Activated T-cell treated with anti-CD3 and anti-CD28 coated beads, Interleukin-2, amount 50 U/mL, for 48 hours (primary cell): ENCODE measurements at regions not wholly inside any gene's neighbourhood (a gene's known extent, or its start where the extent isn't known, plus 50 kb on each side); places are given as distances from the start of the nearest gene placed in this dataset.
"Not testable (repeated sequence)": the region's sequence is repeated elsewhere in the genome, so short reads cannot be mapped to it uniquely, and the experiment has no call there.

ENCODE experiments used
- DNase-seq, 2 experiments: peaks; one replicate each; pipeline ENCODE4 v3.0.0-alpha.2; 2020

DNA sequence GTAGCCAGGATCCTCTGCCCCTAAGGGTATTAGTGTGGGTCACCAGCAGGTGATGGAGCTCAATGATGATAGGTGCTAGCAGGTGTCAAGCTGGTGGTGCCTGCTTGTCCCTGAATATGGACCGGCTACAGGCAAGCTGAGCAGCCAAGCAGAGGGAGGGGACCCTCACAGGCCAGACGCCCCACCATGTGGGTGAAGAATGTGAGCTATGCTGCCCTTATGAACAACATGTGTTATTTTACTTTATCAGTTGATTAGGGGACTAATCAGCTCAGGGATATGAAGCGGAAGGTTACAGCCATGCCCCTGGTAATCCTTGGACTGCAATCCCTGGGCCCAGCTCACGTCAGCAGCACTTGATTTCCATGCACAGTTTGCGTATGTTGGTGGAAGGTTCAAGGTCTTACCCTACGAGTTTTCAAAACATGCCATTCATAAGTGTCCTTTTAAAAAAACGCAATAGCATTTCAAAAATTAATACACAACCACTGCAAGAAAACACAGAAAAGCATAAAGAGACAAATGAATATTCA is 106.0 kb downstream of the CDC7 start:
- no peak for DNase-seq

DNA sequence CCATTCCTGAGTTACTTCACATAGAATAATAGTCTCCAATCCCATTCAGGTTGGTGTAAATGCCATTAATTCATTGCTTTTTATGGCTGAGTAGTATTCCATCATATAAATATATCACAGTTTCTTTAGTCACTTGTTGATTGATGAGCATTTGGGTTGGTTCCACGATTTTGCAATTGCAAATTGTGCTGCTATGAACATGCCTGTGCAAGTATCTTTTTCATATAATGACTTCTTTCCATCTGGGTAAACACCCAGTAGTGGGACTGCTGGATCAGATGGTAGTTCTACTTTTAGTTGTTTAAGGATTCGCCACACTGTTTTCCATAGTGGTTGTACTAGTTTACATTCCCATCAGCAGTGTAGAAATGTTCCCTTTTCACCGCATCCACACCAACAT is 107.0 kb downstream of the CDC7 start:
- not testable (repeated sequence) for DNase-seq

DNA sequence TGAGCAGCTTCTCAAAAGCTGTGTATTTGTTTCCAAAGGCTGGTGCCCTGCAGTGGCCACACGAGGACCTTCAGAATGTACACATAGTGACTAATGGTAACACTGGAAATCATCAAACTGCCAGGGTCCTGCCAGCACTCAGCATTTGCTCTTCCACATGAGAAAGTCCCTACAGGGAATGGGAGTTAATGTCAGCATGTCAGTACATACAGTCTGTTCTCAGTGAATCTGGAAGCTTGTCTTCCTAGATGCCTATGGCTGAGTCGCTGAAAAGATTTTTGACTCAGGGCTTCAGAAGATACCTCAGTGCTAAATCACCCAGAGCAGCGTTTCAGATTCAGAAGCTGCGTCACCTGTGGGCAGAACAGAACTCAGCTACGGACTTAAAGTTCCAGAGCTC is 108.2 kb downstream of the CDC7 start:
- DNase-seq, result no peak

DNA sequence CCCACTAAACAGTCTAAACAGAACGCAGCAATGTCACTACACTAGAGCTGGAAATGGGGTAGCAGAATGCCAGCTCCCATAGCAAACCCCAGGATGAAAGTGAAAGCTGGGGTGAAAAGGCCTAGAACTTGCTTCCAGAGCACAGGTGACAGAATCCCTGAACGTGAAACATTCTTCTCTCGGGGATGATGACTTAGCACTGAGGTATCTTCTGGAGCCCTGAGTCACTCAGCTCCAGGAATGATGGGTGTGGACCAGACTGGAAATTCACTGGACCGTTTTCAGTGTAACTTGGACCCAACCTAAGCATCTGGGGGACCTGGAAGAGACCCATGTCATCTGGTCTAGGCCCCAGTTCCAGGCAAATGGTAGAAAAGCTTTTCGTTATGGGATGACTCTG is 108.9 kb downstream of the CDC7 start:
- no peak for DNase-seq

DNA sequence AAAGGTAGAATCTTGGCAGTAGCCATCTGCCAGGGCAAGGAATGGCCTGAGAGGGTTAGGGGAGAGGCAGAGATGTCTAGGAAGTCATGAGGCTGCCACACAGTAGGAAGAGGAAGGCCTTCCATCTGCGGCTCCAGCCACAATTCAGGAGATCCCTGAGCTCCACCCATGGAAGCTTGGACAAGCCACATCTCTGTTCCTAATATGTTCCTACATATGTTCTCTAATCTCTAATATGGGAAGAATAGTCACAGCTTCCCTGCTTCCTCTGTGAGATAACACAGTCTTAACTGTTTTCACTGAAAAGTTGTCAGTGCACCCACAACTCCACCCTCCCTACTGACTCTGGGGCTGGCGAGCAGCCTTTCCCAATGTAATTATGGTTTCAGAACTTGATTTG is 109.5 kb downstream of the CDC7 start:
- no peak for DNase-seq

DNA sequence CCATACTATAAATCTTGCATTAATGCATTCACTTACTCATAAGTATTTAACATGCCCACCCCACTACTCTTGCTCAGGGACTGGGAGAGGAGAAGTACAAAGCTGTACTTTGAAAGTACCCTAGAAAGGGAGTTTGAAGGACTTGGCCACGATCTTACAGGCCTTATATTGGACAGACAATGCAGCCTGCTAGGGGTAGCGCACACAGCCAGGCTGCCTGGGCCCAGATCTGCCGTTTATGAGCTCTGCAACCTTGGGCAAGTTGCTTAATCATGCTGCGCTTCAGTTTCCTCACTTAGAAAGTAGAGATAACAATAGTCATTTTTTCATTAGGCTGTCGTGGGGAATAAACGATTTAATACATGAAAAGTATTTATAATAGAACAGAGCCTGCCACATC is 110.1 kb downstream of the CDC7 start:
- DNase-seq, result no peak

DNA sequence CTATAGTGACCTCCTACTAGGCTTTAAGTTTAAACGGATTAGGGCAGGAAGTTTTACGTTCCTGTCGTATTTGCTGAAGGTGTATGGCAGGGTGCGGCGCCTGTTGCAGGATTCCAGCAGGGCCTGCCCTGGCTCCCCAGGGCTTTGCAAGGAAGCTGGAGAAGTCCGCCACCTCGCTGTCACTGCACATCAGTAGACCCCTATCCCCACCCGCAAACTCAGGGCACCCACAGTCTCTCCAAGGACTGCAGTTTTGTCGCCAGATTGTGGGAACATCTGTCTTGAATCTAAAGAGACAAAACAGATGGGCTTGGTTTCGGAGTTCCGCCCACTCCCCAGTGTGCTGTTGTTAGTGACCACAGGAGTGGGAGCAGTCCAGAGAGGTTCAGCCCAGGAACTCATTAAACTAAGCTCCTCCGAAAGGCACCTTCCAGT is 110.8 kb downstream of the CDC7 start:
- no peak for DNase-seq

DNA sequence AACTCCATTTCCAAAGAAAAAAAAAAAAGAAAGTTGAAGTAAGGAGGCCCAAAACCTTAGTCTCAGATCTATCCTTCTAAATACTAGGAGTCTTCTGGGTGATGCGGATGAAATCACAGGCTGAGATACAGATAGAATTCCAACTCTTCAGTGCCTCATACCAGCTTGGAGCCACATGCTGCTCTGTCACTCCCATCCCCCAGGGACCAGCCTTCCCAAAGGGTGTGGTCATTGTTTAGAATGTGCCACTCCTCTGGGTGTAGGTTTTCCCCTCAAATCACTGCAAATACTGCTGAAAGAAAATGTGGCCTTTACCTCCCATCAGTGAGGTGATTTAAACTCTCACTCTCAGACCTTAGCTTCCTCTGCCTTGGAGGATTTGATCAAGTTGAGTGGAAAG is 112.9 kb downstream of the CDC7 start:
- no peak for DNase-seq

DNA sequence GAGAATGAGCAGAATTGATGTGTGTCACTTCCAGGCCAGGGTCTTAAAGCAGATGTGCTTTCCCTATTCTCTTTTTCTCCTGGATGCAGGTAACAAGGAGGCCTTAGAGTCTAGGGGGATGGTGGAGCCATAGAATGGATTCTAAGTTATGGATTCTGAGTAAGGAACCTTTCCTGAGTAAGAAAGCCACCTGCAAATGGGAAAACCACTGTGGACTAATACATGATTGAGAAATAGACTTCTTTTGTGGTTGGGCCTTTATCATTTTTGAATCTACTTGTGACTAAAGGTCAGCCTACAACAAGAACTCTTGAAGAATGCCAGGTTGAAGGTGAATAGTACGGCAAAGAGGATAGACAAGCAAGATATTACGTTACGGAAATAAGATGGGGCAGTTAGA is 116.1 kb downstream of the CDC7 start:
- no peak for DNase-seq

DNA sequence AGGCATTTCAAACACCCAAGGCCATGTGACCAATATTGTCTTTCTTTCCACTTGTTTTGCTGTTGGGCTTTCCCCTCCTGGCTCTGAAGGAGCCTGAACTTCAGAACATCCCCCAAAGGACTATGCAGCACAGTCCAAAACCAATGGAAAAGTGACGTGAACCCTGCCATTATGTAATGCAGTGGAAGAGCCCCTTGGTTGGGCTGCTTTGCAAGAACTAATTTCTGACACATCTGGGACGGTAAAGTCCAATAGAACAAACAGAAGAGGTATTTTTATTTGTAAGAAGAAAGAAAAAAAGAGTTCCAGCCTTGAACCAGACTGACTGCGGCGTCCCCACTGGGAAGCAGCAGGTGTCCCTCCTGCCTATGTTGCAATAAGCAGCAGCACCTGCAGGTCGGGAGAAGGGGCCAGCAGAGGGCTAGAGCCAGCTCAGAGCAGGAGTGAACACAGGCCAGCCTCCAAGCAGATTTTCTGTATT is 116.7 kb downstream of the CDC7 start:
- DNase-seq, result no peak

DNA sequence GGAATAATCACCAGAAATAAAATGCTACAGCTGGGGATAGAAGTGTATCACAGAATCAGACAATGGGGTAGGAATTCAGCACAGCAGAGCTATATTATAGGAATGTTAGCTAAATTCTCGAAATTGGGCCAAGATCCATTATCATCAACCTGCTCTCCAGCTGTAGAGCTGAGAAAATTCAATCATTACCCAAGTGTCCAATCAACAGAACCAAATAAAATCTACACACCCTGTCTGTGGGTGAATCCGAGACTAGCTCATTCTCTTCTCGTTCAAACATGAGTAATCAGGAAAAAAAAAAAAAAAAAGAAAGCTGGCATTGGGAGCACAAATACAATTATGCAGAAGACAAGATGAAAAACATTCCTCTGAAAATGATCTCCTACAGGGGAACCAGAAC is 119.2 kb downstream of the CDC7 start:
- DNase-seq, result no peak

DNA sequence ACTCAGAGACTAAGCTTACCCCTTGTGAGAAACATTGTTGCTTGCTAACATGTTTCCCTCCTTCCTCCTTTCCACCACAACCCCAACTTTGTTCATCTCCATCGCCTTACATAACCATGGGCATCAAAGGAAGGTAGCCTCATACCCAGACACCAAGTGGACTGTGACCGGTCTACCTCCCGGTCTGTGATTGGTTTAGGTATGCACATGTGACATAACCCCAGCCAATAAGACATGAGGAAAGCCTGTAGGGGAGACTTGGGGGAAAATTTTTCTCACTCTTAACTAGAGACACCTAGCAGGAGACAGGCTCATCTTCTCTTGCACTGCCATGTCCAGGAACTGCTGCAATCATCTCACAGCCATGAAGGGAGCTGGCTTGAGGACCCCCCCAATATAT is 120.7 kb downstream of the CDC7 start:
- DNase-seq, result no peak

DNA sequence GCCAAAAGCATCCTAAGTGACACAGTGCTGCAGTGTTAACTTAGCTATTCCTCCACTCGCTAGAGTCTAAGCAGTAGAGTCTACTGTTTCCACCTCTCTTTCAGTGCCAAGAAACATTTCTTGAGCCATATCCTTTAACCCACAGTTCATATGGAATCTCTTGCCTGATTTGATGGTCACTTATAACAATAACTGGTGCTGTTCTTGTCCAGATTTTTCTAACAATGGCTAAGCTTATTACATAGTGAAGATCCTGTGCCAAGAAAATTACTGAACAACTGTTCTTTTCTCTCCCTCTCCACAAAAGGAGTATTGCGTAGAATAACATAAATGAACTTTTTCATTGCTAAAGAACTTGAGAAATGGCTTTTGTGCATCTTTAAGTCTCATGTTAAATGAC is 121.3 kb downstream of the CDC7 start:
- no peak for DNase-seq

DNA sequence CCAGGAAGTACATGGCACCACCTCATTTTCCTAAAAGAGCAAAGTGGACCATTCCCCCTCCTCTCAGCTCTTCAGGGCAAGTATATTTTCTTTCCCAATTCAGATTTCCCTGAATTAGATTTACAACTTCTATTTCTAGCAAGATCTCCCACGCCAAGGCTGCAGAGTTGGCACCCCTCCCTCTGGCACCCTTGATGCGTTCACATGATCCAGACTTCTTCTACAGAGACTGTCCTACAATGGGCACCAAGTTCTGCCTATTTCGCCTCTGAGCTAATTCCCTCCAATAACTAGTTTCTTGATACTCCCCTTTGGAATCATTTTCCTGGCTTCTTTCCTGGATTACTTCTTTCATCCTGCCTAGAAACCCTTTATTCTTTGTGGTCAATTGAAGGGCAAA is 122.0 kb downstream of the CDC7 start:
- DNase-seq, result no peak

DNA sequence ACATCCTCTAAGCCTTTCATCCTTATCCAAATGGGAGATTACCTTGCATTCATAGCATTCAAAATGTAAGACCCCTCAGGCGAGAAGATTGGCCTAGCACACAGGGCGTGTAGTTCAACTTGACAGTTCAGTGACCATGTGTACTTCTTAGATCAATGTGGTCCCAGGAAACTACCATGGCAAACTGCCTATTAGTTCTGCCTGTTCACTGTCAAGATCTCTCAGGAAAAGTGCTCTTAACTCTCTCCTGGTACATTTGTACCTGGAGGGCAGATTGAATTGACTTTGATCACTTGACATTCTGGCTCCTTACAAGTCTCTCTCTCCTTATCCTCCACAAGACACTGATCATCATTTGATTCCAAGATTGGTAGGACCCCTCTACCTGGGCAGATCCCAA is 122.4 kb downstream of the CDC7 start:
- DNase-seq, result no peak

DNA sequence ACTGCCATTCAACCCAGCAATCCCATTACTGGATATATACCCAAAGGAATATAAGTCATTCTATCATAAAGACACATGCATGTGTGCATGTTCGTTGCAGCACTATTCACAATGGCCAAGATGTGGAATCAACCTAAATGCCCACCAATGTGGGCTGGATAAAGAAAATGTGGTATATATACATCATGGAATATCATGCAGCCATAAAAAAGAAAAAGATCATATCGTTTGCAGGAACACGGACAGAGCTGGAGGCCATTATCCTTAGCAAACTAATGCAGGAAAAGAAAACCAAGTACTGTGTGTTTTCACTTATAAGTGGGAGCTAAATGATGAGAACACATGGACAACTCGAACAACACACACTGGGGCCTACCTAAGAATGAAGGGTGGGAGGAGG is 123.7 kb downstream of the CDC7 start:
- no peak for DNase-seq
